Thoracic aorta (tissue), 2 donors: ENCODE measurements at regions not wholly inside any gene's neighbourhood (a gene's known extent, or its start where the extent isn't known, plus 50 kb on each side); places are given as distances from the start of the nearest gene placed in this dataset.

ENCODE experiments used
- ATAC-seq: fragments of 150-250 bp; one replicate; pipeline ENCODE4 v1.8.0; 2017; ENCODE audit warnings: low read depth; ENCODE audit not compliant: insufficient number of reproducible peaks, low FRiP score
- DNase-seq: peaks from one replicate; pipeline ENCODE4 v3.0.0-alpha.2; 2020; ENCODE audit warnings: low spot score
- H3K27ac ChIP-seq, 2 donors: fragments of 200-600 bp; sonication (generic); 1 replicate in 1 of 2; 2 replicates in 1 of 2; pipeline ENCODE4 v1.5.1; 2016; ENCODE audit warnings: mild to moderate bottlenecking in 2 of 2, moderate library complexity in 2 of 2
- H3K27me3 ChIP-seq: fragments of 200-600 bp; sonication (generic); replicated peaks from 2 replicates; pipeline ENCODE4 v1.6.0; 2016; ENCODE audit warnings: mild to moderate bottlenecking; ENCODE audit not compliant: insufficient read depth
- H3K36me3 ChIP-seq: fragments of 200-600 bp; sonication (generic); one replicate; pipeline ENCODE4 v1.5.1; 2016
- H3K4me1 ChIP-seq, 2 donors: fragments of 200-600 bp; sonication (generic); 1 replicate in 1 of 2; 2 replicates in 1 of 2; pipeline versions ENCODE4 v1.5.1 to v1.6.0; 2016; ENCODE audit warnings: low read depth in 2 of 2, mild to moderate bottlenecking in 1 of 2; ENCODE audit not compliant: control insufficient read depth in 1 of 2
- H3K4me3 ChIP-seq: fragments of 200-600 bp; sonication (generic); 2 replicates; pipeline ENCODE4 v1.5.1; 2016; ENCODE audit warnings: mild to moderate bottlenecking
- H3K9me3 ChIP-seq: fragments of 200-600 bp; sonication (generic); 2 replicates; pipeline ENCODE4 v1.5.1; 2016
- TF ChIP-seq, protein P1 (sequence below): fragments of 200-600 bp; sonication (generic); IDR thresholded peaks from one replicate; pipeline ENCODE4 v1.5.1; 2019; ENCODE audit warnings: antibody characterized with exemption

DNA sequence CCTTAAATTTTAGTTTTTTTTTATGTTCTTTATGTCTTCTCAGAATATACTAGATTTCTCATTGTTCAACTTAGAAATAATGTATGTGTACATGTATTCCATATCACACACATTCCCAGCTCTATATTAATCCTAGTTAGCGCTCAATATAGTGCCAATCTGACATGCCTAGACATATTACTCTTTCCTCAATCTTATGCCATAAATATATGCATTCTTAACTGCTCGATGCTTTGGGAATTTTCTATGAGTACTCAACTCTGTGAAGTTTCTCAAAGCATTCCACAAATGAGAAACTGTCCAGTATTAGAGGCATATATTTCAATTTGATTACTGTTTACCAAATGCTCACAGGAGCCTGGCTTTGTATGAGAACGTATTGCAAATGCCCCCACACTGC, 231.2 kb upstream of the VEGFC start:
- ATAC-seq (no peak), DNase-seq (no peak)
- H3K36me3 ChIP-seq = no peaks in the 10 kb centered on the region
- H3K4me1 ChIP-seq = no peaks in the 10 kb centered on the region
- H3K4me3 ChIP-seq = no peak overlapping the region
- TF ChIP-seq, protein P1, sequence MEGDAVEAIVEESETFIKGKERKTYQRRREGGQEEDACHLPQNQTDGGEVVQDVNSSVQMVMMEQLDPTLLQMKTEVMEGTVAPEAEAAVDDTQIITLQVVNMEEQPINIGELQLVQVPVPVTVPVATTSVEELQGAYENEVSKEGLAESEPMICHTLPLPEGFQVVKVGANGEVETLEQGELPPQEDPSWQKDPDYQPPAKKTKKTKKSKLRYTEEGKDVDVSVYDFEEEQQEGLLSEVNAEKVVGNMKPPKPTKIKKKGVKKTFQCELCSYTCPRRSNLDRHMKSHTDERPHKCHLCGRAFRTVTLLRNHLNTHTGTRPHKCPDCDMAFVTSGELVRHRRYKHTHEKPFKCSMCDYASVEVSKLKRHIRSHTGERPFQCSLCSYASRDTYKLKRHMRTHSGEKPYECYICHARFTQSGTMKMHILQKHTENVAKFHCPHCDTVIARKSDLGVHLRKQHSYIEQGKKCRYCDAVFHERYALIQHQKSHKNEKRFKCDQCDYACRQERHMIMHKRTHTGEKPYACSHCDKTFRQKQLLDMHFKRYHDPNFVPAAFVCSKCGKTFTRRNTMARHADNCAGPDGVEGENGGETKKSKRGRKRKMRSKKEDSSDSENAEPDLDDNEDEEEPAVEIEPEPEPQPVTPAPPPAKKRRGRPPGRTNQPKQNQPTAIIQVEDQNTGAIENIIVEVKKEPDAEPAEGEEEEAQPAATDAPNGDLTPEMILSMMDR = no peak
- no peaks in the 10 kb centered on the region for H3K9me3 ChIP-seq
- H3K27ac ChIP-seq = no peak overlapping the region
- H3K27me3 ChIP-seq = no peaks in the 10 kb centered on the region

DNA sequence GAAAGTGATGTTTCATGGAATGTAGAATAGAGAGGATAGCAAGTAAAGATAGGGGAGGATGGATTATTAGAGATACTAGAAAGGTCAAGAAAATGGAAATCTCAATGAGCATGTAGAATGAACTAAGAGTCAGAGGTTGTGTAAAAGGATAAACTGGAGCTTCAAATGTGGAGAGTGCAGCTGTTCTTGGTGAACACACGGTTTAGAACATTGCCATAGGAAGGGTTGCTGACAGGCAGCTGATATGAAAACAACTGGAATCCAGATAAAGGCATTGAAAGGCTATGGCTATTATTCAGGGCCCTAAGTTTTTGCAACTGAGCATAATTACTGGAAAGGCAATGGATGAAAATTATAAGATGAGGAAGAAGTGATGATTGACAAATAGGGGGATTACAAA, 239.6 kb upstream of the VEGFC start:
- DNase-seq (no peak), ATAC-seq (no peak)
- TF ChIP-seq, protein P1 = no peak
- Histone ChIP-seq H3K27me3 (no peaks in the 10 kb centered on the region), H3K27ac (no peak overlapping the region), H3K9me3 (no peaks in the 10 kb centered on the region), H3K36me3 (no peaks in the 10 kb centered on the region), H3K4me3 (no peak overlapping the region), H3K4me1 (no peaks in the 10 kb centered on the region)

DNA sequence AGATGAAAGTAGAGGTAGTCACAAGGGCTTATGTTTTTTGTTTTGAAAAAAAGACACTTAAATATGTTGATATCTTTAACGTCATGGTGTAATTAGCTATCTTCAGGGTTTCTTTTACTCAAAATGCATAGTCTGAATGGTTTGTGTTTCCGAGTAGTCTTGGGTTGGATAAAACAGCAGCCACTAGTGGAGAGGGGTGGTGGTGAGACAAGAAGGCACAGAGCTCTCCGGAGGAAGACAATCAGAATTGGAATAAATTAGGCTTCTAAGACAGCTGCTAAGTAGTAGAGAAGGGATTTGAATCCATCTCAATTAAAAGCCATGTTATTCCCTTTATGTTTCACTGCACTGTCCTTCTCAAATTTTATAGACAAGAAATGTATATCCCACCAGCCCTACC, 240.4 kb upstream of the VEGFC start:
- TF ChIP-seq, protein P1 = no peak
- no peak for ATAC-seq
- Histone ChIP-seq H3K4me1 (no peaks in the 10 kb centered on the region), H3K4me3 (no peak overlapping the region), H3K27me3 (no peaks in the 10 kb centered on the region), H3K27ac (no peak overlapping the region), H3K36me3 (no peaks in the 10 kb centered on the region), H3K9me3 (no peaks in the 10 kb centered on the region)
- no peak for DNase-seq

DNA sequence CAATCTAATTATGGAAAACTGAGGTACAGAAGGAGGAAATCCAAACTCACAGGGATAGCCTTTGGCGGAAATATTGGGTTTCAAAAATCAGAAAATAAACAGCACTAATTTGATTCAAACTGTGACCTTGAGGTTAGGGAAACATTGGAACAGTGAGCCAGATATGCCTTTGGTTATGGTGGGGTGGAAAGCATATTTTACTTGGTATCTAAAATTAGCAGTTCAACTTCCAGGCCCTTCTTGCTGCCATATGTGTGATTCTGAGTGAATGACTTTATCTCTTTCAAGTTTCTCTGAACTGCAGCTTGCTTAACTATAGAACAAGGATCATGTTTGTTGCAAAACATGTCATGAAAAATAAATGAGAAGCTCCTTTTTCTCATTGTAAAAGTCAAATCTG, 240.9 kb upstream of the VEGFC start:
- no peaks in the 10 kb centered on the region for H3K4me1 ChIP-seq
- H3K27ac ChIP-seq = no peak overlapping the region
- H3K36me3 ChIP-seq = no peaks in the 10 kb centered on the region
- H3K4me3 ChIP-seq = no peak overlapping the region
- H3K9me3 ChIP-seq = no peaks in the 10 kb centered on the region
- ATAC-seq = no peak
- no peaks in the 10 kb centered on the region for H3K27me3 ChIP-seq
- TF ChIP-seq, protein P1 = no peak
- DNase-seq = no peak

DNA sequence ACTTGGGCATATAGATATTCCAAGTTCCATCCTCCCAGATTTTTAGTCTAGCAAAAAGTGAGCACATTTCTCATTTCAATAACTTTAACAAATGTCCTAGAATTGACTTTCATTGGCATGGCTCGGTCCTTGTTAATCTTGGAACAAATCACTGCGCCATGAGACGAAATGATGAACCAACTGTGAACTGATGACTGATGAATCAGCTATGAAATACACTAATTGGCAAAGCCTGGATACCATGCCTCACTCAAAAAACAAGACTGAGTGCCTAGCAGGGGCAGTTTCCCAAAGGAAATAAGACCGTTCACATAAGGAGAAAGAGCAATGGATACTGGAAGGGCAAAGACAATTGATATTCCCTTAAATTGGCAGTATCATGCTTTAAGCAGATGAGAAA, 248.6 kb upstream of the VEGFC start:
- Histone ChIP-seq H3K27me3 (no peaks in the 10 kb centered on the region), H3K36me3 (no peaks in the 10 kb centered on the region), H3K9me3 (no peaks in the 10 kb centered on the region), H3K4me3 (no peak overlapping the region), H3K4me1 (peaks cover 0 to 3% of the 10 kb centered on the region in 2 donors), H3K27ac (no peak overlapping the region)
- no peak for DNase-seq
- no peak for ATAC-seq
- TF ChIP-seq, protein P1 = no peak
